H1 (cell line): ENCODE measurements at regions not wholly inside any gene's neighbourhood (a gene's known extent, or its start where the extent isn't known, plus 50 kb on each side); places are given as distances from the start of the nearest gene placed in this dataset.

ENCODE experiments used
- CTCF ChIA-PET: fragments of 300-600 bp; sonication (Branson Sonifier 250); formaldehyde crosslinking; loops from one replicate; lab custom pipeline; 2021; ENCODE audit not compliant: partially characterized antibody; lab: Charles Lee
- POLR2A ChIA-PET: fragments of 300-600 bp; sonication (Branson Sonifier 250); formaldehyde crosslinking; loops from one replicate; lab custom pipeline; 2021; ENCODE audit warnings: inconsistent platforms; ENCODE audit not compliant: partially characterized antibody; lab: Charles Lee
- DNase-seq, 2 experiments: peaks; one replicate each; pipeline versions ENCODE4 v3.0.0 to v3.0.0-alpha.2; 2010 to 2022; ENCODE audit warnings: low spot score in 2 of 2, low read depth in 1 of 2, mixed read lengths in 1 of 2
- FAIRE-seq: peaks from 2 replicates; lab custom pipeline; 2011; peaks lifted over from hg19 to GRCh38; lab: Jason Lieb, UNC
- H2AFZ ChIP-seq: 2 replicates; pipeline ENCODE4 v1.8.1; 2012; ENCODE audit warnings: low read length, inconsistent platforms
- H2AK5ac ChIP-seq: 2 replicates; pipeline ENCODE4 v1.6.1; 2013; ENCODE audit warnings: low read depth, low read length
- H2BK120ac ChIP-seq: replicated peaks from 2 replicates; pipeline ENCODE3; 2013; ENCODE audit warnings: low read depth, low read length, inconsistent platforms
- H2BK12ac ChIP-seq: 2 replicates; pipeline ENCODE4 v1.6.1; 2013; ENCODE audit warnings: low read depth, low read length
- H2BK15ac ChIP-seq: 2 replicates; pipeline ENCODE4 v1.6.1; 2013; ENCODE audit warnings: low read length
- H2BK20ac ChIP-seq: 2 replicates; pipeline ENCODE4 v1.6.1; 2013; ENCODE audit warnings: low read length
- H2BK5ac ChIP-seq: 2 replicates; pipeline ENCODE4 v1.6.1; 2013; ENCODE audit warnings: low read depth, low read length
- H3K14ac ChIP-seq: 2 replicates; pipeline ENCODE4 v1.6.1; 2013; ENCODE audit warnings: inconsistent platforms; ENCODE audit not compliant: insufficient read length
- H3K18ac ChIP-seq: 2 replicates; pipeline ENCODE4 v1.6.1; 2013; ENCODE audit warnings: low read length; ENCODE audit errors: extremely low read depth
- H3K23ac ChIP-seq: 2 replicates; pipeline ENCODE4 v1.6.1; 2013; ENCODE audit warnings: inconsistent platforms; ENCODE audit not compliant: insufficient read length
- H3K23me2 ChIP-seq: 2 replicates; pipeline ENCODE4 v1.6.1; 2013; ENCODE audit warnings: low read depth, low read length
- H3K27ac ChIP-seq: 2 replicates; pipeline ENCODE4 v1.6.1; 2011; ENCODE audit warnings: low read depth, low read length, inconsistent platforms
- H3K27me3 ChIP-seq, 4 experiments: replicated peaks in 1 of 4; 1 replicate in 1 of 4; 2 replicates in 3 of 4; pipeline versions ENCODE4 v1.6.1 to v1.8.1; 2011 to 2013; ENCODE audit warnings: low read length in 3 of 4, mild to moderate bottlenecking in 3 of 4, inconsistent platforms in 2 of 4, mixed read lengths in 2 of 4, moderate library complexity in 1 of 4; ENCODE audit not compliant: control insufficient read depth in 3 of 4, insufficient read depth in 3 of 4; ENCODE audit errors: extremely low read depth in 1 of 4
- H3K36me3 ChIP-seq, 4 experiments: 2 replicates each; pipeline versions ENCODE4 v1.6.1 to v1.8.1; 2011 to 2013; ENCODE audit warnings: mild to moderate bottlenecking in 4 of 4, low read length in 3 of 4, moderate library complexity in 2 of 4, control low read depth in 1 of 4, inconsistent platforms in 1 of 4; ENCODE audit not compliant: insufficient read depth in 4 of 4, control insufficient read depth in 2 of 4
- H3K4ac ChIP-seq: replicated peaks from 2 replicates; pipeline ENCODE3; 2013; ENCODE audit warnings: low read length, low read depth, mixed read lengths, inconsistent platforms; ENCODE audit not compliant: insufficient read length
- H3K4me1 ChIP-seq, 4 experiments: replicated peaks in 1 of 4; 1 replicate in 1 of 4; 2 replicates in 3 of 4; pipeline versions ENCODE4 v1.6.1 to v1.8.1; 2011 to 2013; ENCODE audit warnings: low read length in 3 of 4, inconsistent platforms in 2 of 4, mixed read lengths in 1 of 4; ENCODE audit not compliant: insufficient read depth in 4 of 4, control insufficient read depth in 3 of 4
- H3K4me2 ChIP-seq, 2 experiments: 2 replicates each; pipeline versions ENCODE4 v1.6.1 to v1.8.1; 2011 to 2013; ENCODE audit warnings: low read depth in 2 of 2, low read length in 2 of 2, control low read depth in 1 of 2, inconsistent platforms in 1 of 2, mild to moderate bottlenecking in 1 of 2; ENCODE audit not compliant: insufficient read depth in 1 of 2
- H3K4me3 ChIP-seq, 4 experiments: fragments of 200-600, 300-600 bp in 1 of 4; sonication (generic), shearing (Covaris generic), sonication (Bioruptor Twin) in 1 of 4; 2 replicates each; pipeline versions ENCODE4 v1.5.1 to v1.8.1; 2011 to 2016; ENCODE audit warnings: low read length in 4 of 4, low read depth in 3 of 4, control low read depth in 2 of 4, inconsistent platforms in 2 of 4, mild to moderate bottlenecking in 2 of 4, mixed read lengths in 1 of 4, moderate library complexity in 1 of 4; ENCODE audit not compliant: insufficient read depth in 2 of 4; ENCODE audit errors: extremely low read depth in 1 of 4
- H3K56ac ChIP-seq: replicated peaks from 2 replicates; pipeline ENCODE3; 2013; ENCODE audit warnings: low read depth, mild to moderate bottlenecking, mixed read lengths, low read length, inconsistent platforms; ENCODE audit not compliant: insufficient read length
- H3K79me1 ChIP-seq: 2 replicates; pipeline ENCODE4 v1.6.1; 2013; ENCODE audit warnings: low read depth, low read length, control low read depth
- H3K79me2 ChIP-seq, 2 experiments: 2 replicates each; pipeline versions ENCODE4 v1.6.1 to v1.8.1; 2012 to 2013; ENCODE audit warnings: low read length in 2 of 2, mild to moderate bottlenecking in 2 of 2, inconsistent platforms in 1 of 2; ENCODE audit not compliant: insufficient read depth in 2 of 2, control insufficient read depth in 1 of 2
- H3K9ac ChIP-seq, 4 experiments: replicated peaks in 1 of 4; 1 replicate in 1 of 4; 2 replicates in 3 of 4; pipeline versions ENCODE4 v1.6.1 to v1.8.1; 2011 to 2013; ENCODE audit warnings: low read depth in 3 of 4, low read length in 3 of 4, control low read depth in 2 of 4, mild to moderate bottlenecking in 2 of 4, moderate library complexity in 2 of 4, inconsistent platforms in 1 of 4; ENCODE audit errors: extremely low read depth in 1 of 4
- H3K9me3 ChIP-seq, 2 experiments: 2 replicates each; pipeline versions ENCODE4 v1.6.1 to v1.8.1; 2012 to 2013; ENCODE audit warnings: mild to moderate bottlenecking in 2 of 2, moderate library complexity in 2 of 2, control low read depth in 1 of 2, inconsistent platforms in 1 of 2, low read depth in 1 of 2, low read length in 1 of 2, mixed read lengths in 1 of 2; ENCODE audit not compliant: insufficient read depth in 2 of 2
- H4K20me1 ChIP-seq, 2 experiments: replicated peaks in 1 of 2; 2 replicates each; pipeline versions ENCODE3 to v1.8.1; 2011 to 2013; ENCODE audit warnings: inconsistent platforms in 2 of 2, low read length in 2 of 2, mild to moderate bottlenecking in 1 of 2; ENCODE audit not compliant: insufficient read depth in 2 of 2, control insufficient read depth in 1 of 2
- H4K5ac ChIP-seq: 2 replicates; pipeline ENCODE4 v1.6.1; 2013; ENCODE audit warnings: low read length, low read depth, mixed read lengths, inconsistent platforms; ENCODE audit not compliant: insufficient read length
- H4K8ac ChIP-seq: 2 replicates; pipeline ENCODE4 v1.8.0; 2013; ENCODE audit warnings: mild to moderate bottlenecking, moderate library complexity, low read length, inconsistent platforms; ENCODE audit not compliant: insufficient read depth; ENCODE audit errors: extremely low read depth
- H4K91ac ChIP-seq: replicated peaks from 2 replicates; pipeline ENCODE3; 2013; ENCODE audit warnings: low read length, mixed read lengths, inconsistent platforms; ENCODE audit not compliant: insufficient read length
- CTCF ChIP-seq, 3 experiments: IDR thresholded peaks; 1 replicate in 2 of 3; 2 replicates in 1 of 3; pipeline versions ENCODE4 v1.5.1 to v1.6.1; 2011; ENCODE audit warnings: low read length in 3 of 3, mild to moderate bottlenecking in 3 of 3, inconsistent platforms in 2 of 3, low read depth in 1 of 3, moderate library complexity in 1 of 3; ENCODE audit not compliant: insufficient read depth in 1 of 3; ENCODE audit errors: control extremely low read depth in 1 of 3
- KDM5A ChIP-seq: fragments of 200-600 bp; IDR thresholded peaks from 2 replicates; pipeline ENCODE4 v1.7.1; 2012; ENCODE audit warnings: mild to moderate bottlenecking, low read length, inconsistent platforms, mixed read lengths
- WGBS, 2 experiments: shearing (Covaris generic) in 1 of 2; methylation state at CpG; one replicate each; pipeline versions ENCODE4 v1.1.6 to v1.1.7; 2013 to 2015; ENCODE audit warnings: low lambda C conversion rate in 2 of 2, mixed read lengths in 2 of 2, inconsistent platforms in 1 of 2, low coverage in 1 of 2, missing lambda C conversion rate in 1 of 2; ENCODE audit not compliant: insufficient replicate concordance in 2 of 2, insufficient coverage in 1 of 2, insufficient read length in 1 of 2; ENCODE audit errors: extremely low coverage in 1 of 2, missing lambda C conversion rate in 1 of 2; 5-methylcytosine and 5-hydroxymethylcytosine counted together

- Histone ChIP-seq H3K79me2 (no peaks in the 10 kb centered on the region), H3K56ac (no peak overlapping the region), H2BK5ac (no peak overlapping the region), H3K27me3 (no peaks in the 10 kb centered on the region), H3K4me1 (no peaks in the 10 kb centered on the region; a peak in 1 of 7 replicates), H4K5ac (no peak overlapping the region), H3K23ac (no peak overlapping the region), H3K14ac (no peak overlapping the region), H3K36me3 (no peaks in the 10 kb centered on the region), H3K79me1 (no peaks in the 10 kb centered on the region), H2BK12ac (no peak overlapping the region), H3K4me3 (no peak overlapping the region), H3K9ac (no peak overlapping the region), H4K8ac (no peak overlapping the region), H3K27ac (no peak overlapping the region), H3K18ac (no peak overlapping the region), H3K4ac (no peak overlapping the region), H2BK15ac (no peak overlapping the region), H2BK20ac (no peak overlapping the region), H3K9me3 (no peaks in the 10 kb centered on the region), H3K4me2 (no peak overlapping the region), H3K23me2 (no peaks in the 10 kb centered on the region), H4K20me1 (no peaks in the 10 kb centered on the region), H2AK5ac (no peak overlapping the region), H2BK120ac (no peak overlapping the region), H2AFZ (no peak overlapping the region), H4K91ac (no peak overlapping the region)
- CTCF ChIA-PET: interaction anchor here (0.5 to 1.5 kb wide), 6 partner anchors 10 to 598 kb away, joined by 3 to 4 read pairs (median 3); no protein-coding TSS in a partner anchor
- 93% methylated on average over 1 of the region's 1 CpG; no CpG with 5 or more reads in 1 of the 2 experiments for WGBS, 2 experiments
- DNase-seq (no peak), FAIRE-seq (no peak)
- TF ChIP-seq KDM5A: no peak
- peak in 1 of 3 experiments; percentile 36; a peak in 1 of 4 replicates for TF ChIP-seq CTCF (IDR thresholded peaks at IDR 0.05; ENCODE audit: control extremely low read depth in 1 of 3, insufficient read depth in 1 of 3, low read depth in 1 of 3, low read length in 3 of 3)
- POLR2A ChIA-PET: no interaction called here
These were observed 324.5 kb upstream of the UBE2E3 start for GRCh38 chr2:180655842-180656454.
